H1 (cell line): ENCODE measurements at regions not wholly inside any gene's neighbourhood (a gene's known extent, or its start where the extent isn't known, plus 50 kb on each side); places are given as distances from the start of the nearest gene placed in this dataset.

Experiments used
- CTCF ChIA-PET: fragments of 300-600 bp; sonication (Branson Sonifier 250); formaldehyde crosslinking; loops from one replicate; lab custom pipeline; 2021; ENCODE audit not compliant: partially characterized antibody; lab: Charles Lee
- POLR2A ChIA-PET: fragments of 300-600 bp; sonication (Branson Sonifier 250); formaldehyde crosslinking; loops from one replicate; lab custom pipeline; 2021; ENCODE audit warnings: inconsistent platforms; ENCODE audit not compliant: partially characterized antibody; lab: Charles Lee
- DNase-seq, 2 experiments: peaks; one replicate each; pipeline versions ENCODE4 v3.0.0 to v3.0.0-alpha.2; 2010 to 2022; ENCODE audit warnings: low spot score in 2 of 2, low read depth in 1 of 2, mixed read lengths in 1 of 2
- FAIRE-seq: peaks from 2 replicates; lab custom pipeline; 2011; peaks lifted over from hg19 to GRCh38; lab: Jason Lieb, UNC
- H2AFZ ChIP-seq: 2 replicates; pipeline ENCODE4 v1.8.1; 2012; ENCODE audit warnings: low read length, inconsistent platforms
- H2AK5ac ChIP-seq: 2 replicates; pipeline ENCODE4 v1.6.1; 2013; ENCODE audit warnings: low read depth, low read length
- H2BK120ac ChIP-seq: replicated peaks from 2 replicates; pipeline ENCODE3; 2013; ENCODE audit warnings: low read depth, low read length, inconsistent platforms
- H2BK12ac ChIP-seq: 2 replicates; pipeline ENCODE4 v1.6.1; 2013; ENCODE audit warnings: low read depth, low read length
- H2BK15ac ChIP-seq: 2 replicates; pipeline ENCODE4 v1.6.1; 2013; ENCODE audit warnings: low read length
- H2BK20ac ChIP-seq: 2 replicates; pipeline ENCODE4 v1.6.1; 2013; ENCODE audit warnings: low read length
- H2BK5ac ChIP-seq: 2 replicates; pipeline ENCODE4 v1.6.1; 2013; ENCODE audit warnings: low read depth, low read length
- H3K14ac ChIP-seq: 2 replicates; pipeline ENCODE4 v1.6.1; 2013; ENCODE audit warnings: inconsistent platforms; ENCODE audit not compliant: insufficient read length
- H3K18ac ChIP-seq: 2 replicates; pipeline ENCODE4 v1.6.1; 2013; ENCODE audit warnings: low read length; ENCODE audit errors: extremely low read depth
- H3K23ac ChIP-seq: 2 replicates; pipeline ENCODE4 v1.6.1; 2013; ENCODE audit warnings: inconsistent platforms; ENCODE audit not compliant: insufficient read length
- H3K23me2 ChIP-seq: 2 replicates; pipeline ENCODE4 v1.6.1; 2013; ENCODE audit warnings: low read depth, low read length
- H3K27ac ChIP-seq: 2 replicates; pipeline ENCODE4 v1.6.1; 2011; ENCODE audit warnings: low read depth, low read length, inconsistent platforms
- H3K27me3 ChIP-seq, 4 experiments: replicated peaks in 1 of 4; 1 replicate in 1 of 4; 2 replicates in 3 of 4; pipeline versions ENCODE4 v1.6.1 to v1.8.1; 2011 to 2013; ENCODE audit warnings: low read length in 3 of 4, mild to moderate bottlenecking in 3 of 4, inconsistent platforms in 2 of 4, mixed read lengths in 2 of 4, moderate library complexity in 1 of 4; ENCODE audit not compliant: control insufficient read depth in 3 of 4, insufficient read depth in 3 of 4; ENCODE audit errors: extremely low read depth in 1 of 4
- H3K36me3 ChIP-seq, 4 experiments: 2 replicates each; pipeline versions ENCODE4 v1.6.1 to v1.8.1; 2011 to 2013; ENCODE audit warnings: mild to moderate bottlenecking in 4 of 4, low read length in 3 of 4, moderate library complexity in 2 of 4, control low read depth in 1 of 4, inconsistent platforms in 1 of 4; ENCODE audit not compliant: insufficient read depth in 4 of 4, control insufficient read depth in 2 of 4
- H3K4ac ChIP-seq: replicated peaks from 2 replicates; pipeline ENCODE3; 2013; ENCODE audit warnings: low read length, low read depth, mixed read lengths, inconsistent platforms; ENCODE audit not compliant: insufficient read length
- H3K4me1 ChIP-seq, 4 experiments: replicated peaks in 1 of 4; 1 replicate in 1 of 4; 2 replicates in 3 of 4; pipeline versions ENCODE4 v1.6.1 to v1.8.1; 2011 to 2013; ENCODE audit warnings: low read length in 3 of 4, inconsistent platforms in 2 of 4, mixed read lengths in 1 of 4; ENCODE audit not compliant: insufficient read depth in 4 of 4, control insufficient read depth in 3 of 4
- H3K4me2 ChIP-seq, 2 experiments: 2 replicates each; pipeline versions ENCODE4 v1.6.1 to v1.8.1; 2011 to 2013; ENCODE audit warnings: low read depth in 2 of 2, low read length in 2 of 2, control low read depth in 1 of 2, inconsistent platforms in 1 of 2, mild to moderate bottlenecking in 1 of 2; ENCODE audit not compliant: insufficient read depth in 1 of 2
- H3K4me3 ChIP-seq, 4 experiments: fragments of 200-600, 300-600 bp in 1 of 4; sonication (generic), shearing (Covaris generic), sonication (Bioruptor Twin) in 1 of 4; 2 replicates each; pipeline versions ENCODE4 v1.5.1 to v1.8.1; 2011 to 2016; ENCODE audit warnings: low read length in 4 of 4, low read depth in 3 of 4, control low read depth in 2 of 4, inconsistent platforms in 2 of 4, mild to moderate bottlenecking in 2 of 4, mixed read lengths in 1 of 4, moderate library complexity in 1 of 4; ENCODE audit not compliant: insufficient read depth in 2 of 4; ENCODE audit errors: extremely low read depth in 1 of 4
- H3K56ac ChIP-seq: replicated peaks from 2 replicates; pipeline ENCODE3; 2013; ENCODE audit warnings: low read depth, mild to moderate bottlenecking, mixed read lengths, low read length, inconsistent platforms; ENCODE audit not compliant: insufficient read length
- H3K79me1 ChIP-seq: 2 replicates; pipeline ENCODE4 v1.6.1; 2013; ENCODE audit warnings: low read depth, low read length, control low read depth
- H3K79me2 ChIP-seq, 2 experiments: 2 replicates each; pipeline versions ENCODE4 v1.6.1 to v1.8.1; 2012 to 2013; ENCODE audit warnings: low read length in 2 of 2, mild to moderate bottlenecking in 2 of 2, inconsistent platforms in 1 of 2; ENCODE audit not compliant: insufficient read depth in 2 of 2, control insufficient read depth in 1 of 2
- H3K9ac ChIP-seq, 4 experiments: replicated peaks in 1 of 4; 1 replicate in 1 of 4; 2 replicates in 3 of 4; pipeline versions ENCODE4 v1.6.1 to v1.8.1; 2011 to 2013; ENCODE audit warnings: low read depth in 3 of 4, low read length in 3 of 4, control low read depth in 2 of 4, mild to moderate bottlenecking in 2 of 4, moderate library complexity in 2 of 4, inconsistent platforms in 1 of 4; ENCODE audit errors: extremely low read depth in 1 of 4
- H3K9me3 ChIP-seq, 2 experiments: 2 replicates each; pipeline versions ENCODE4 v1.6.1 to v1.8.1; 2012 to 2013; ENCODE audit warnings: mild to moderate bottlenecking in 2 of 2, moderate library complexity in 2 of 2, control low read depth in 1 of 2, inconsistent platforms in 1 of 2, low read depth in 1 of 2, low read length in 1 of 2, mixed read lengths in 1 of 2; ENCODE audit not compliant: insufficient read depth in 2 of 2
- H4K20me1 ChIP-seq, 2 experiments: replicated peaks in 1 of 2; 2 replicates each; pipeline versions ENCODE3 to v1.8.1; 2011 to 2013; ENCODE audit warnings: inconsistent platforms in 2 of 2, low read length in 2 of 2, mild to moderate bottlenecking in 1 of 2; ENCODE audit not compliant: insufficient read depth in 2 of 2, control insufficient read depth in 1 of 2
- H4K5ac ChIP-seq: 2 replicates; pipeline ENCODE4 v1.6.1; 2013; ENCODE audit warnings: low read length, low read depth, mixed read lengths, inconsistent platforms; ENCODE audit not compliant: insufficient read length
- H4K8ac ChIP-seq: 2 replicates; pipeline ENCODE4 v1.8.0; 2013; ENCODE audit warnings: mild to moderate bottlenecking, moderate library complexity, low read length, inconsistent platforms; ENCODE audit not compliant: insufficient read depth; ENCODE audit errors: extremely low read depth
- H4K91ac ChIP-seq: replicated peaks from 2 replicates; pipeline ENCODE3; 2013; ENCODE audit warnings: low read length, mixed read lengths, inconsistent platforms; ENCODE audit not compliant: insufficient read length
- CEBPB ChIP-seq: IDR thresholded peaks from 2 replicates; pipeline ENCODE4 v1.6.1; 2012; ENCODE audit warnings: low read depth, low read length
- CHD2 ChIP-seq: IDR thresholded peaks from 2 replicates; pipeline ENCODE4 v1.6.1; 2012; ENCODE audit warnings: low read length, improper control_type of control experiment
- CTBP2 ChIP-seq: IDR thresholded peaks from 2 replicates; pipeline ENCODE4 v1.7.0; 2011; ENCODE audit warnings: borderline replicate concordance, mild to moderate bottlenecking, moderate library complexity, mixed read lengths, low read length; ENCODE audit not compliant: insufficient read depth, insufficient read length
- GABPA ChIP-seq: IDR thresholded peaks from 2 replicates; pipeline ENCODE4 v1.6.1; 2011; ENCODE audit warnings: mild to moderate bottlenecking, low read length, moderate library complexity, borderline replicate concordance; ENCODE audit not compliant: insufficient read depth
- KDM5A ChIP-seq: fragments of 200-600 bp; IDR thresholded peaks from 2 replicates; pipeline ENCODE4 v1.7.1; 2012; ENCODE audit warnings: mild to moderate bottlenecking, low read length, inconsistent platforms, mixed read lengths
- MAFK ChIP-seq: IDR thresholded peaks from 2 replicates; pipeline ENCODE4 v1.6.1; 2012; ENCODE audit warnings: low read depth, mild to moderate bottlenecking, improper control_type of control experiment, low read length
- POLR2A ChIP-seq, 2 experiments: IDR thresholded peaks; 1 replicate in 1 of 2; 2 replicates in 1 of 2; pipeline ENCODE4 v1.6.1; 2011; ENCODE audit warnings: low read depth in 2 of 2, low read length in 2 of 2, mild to moderate bottlenecking in 2 of 2; ENCODE audit errors: control extremely low read depth in 1 of 2
- RAD21 ChIP-seq, 2 experiments: IDR thresholded peaks in 1 of 2; conservative IDR thresholded peaks in 1 of 2; 2 replicates each; pipeline ENCODE4 v1.6.1; 2011; ENCODE audit warnings: low read depth in 2 of 2, low read length in 2 of 2, improper control_type of control experiment in 1 of 2, inconsistent platforms in 1 of 2, mild to moderate bottlenecking in 1 of 2, moderate library complexity in 1 of 2
- RFX5 ChIP-seq: IDR thresholded peaks from 2 replicates; pipeline ENCODE4 v1.6.1; 2011; ENCODE audit warnings: low read depth, low read length, improper control_type of control experiment, borderline replicate concordance
- RNF2 ChIP-seq: fragments of 200-900, 300-1000 bp; sonication (generic); IDR thresholded peaks from 2 replicates; pipeline ENCODE4 v1.7.1; 2016; ENCODE audit warnings: borderline replicate concordance, low read depth, mild to moderate bottlenecking, antibody characterized with exemption, low read length; ENCODE audit not compliant: poor library complexity, severe bottlenecking; ENCODE audit errors: missing control alignments
- SIN3A ChIP-seq, 2 experiments: IDR thresholded peaks in 1 of 2; conservative IDR thresholded peaks in 1 of 2; 2 replicates each; pipeline ENCODE4 v1.6.1; 2011 to 2012; ENCODE audit warnings: low read length in 2 of 2, improper control_type of control experiment in 1 of 2, low read depth in 1 of 2, mild to moderate bottlenecking in 1 of 2
- SUZ12 ChIP-seq: fragments of 200-600 bp; sonication (generic); IDR thresholded peaks from 2 replicates; pipeline ENCODE4 v1.6.1; 2012; ENCODE audit warnings: mild to moderate bottlenecking, inconsistent platforms, low read length, moderate library complexity, mixed read lengths
- WGBS, 2 experiments: shearing (Covaris generic) in 1 of 2; methylation state at CpG; one replicate each; pipeline versions ENCODE4 v1.1.6 to v1.1.7; 2013 to 2015; ENCODE audit warnings: low lambda C conversion rate in 2 of 2, mixed read lengths in 2 of 2, inconsistent platforms in 1 of 2, low coverage in 1 of 2, missing lambda C conversion rate in 1 of 2; ENCODE audit not compliant: insufficient replicate concordance in 2 of 2, insufficient coverage in 1 of 2, insufficient read length in 1 of 2; ENCODE audit errors: extremely low coverage in 1 of 2, missing lambda C conversion rate in 1 of 2; 5-methylcytosine and 5-hydroxymethylcytosine counted together
- TF ChIP-seq, protein P1 (sequence below): IDR thresholded peaks from 2 replicates; pipeline ENCODE4 v1.6.1; 2012; ENCODE audit warnings: inconsistent platforms

- Histone ChIP-seq H3K27me3 (no peaks in the 10 kb centered on the region), H3K9ac (no peak overlapping the region), H4K5ac (no peak overlapping the region), H3K4me3 (no peak overlapping the region), H3K36me3 (no peaks in the 10 kb centered on the region), H2AFZ (no peak overlapping the region), H3K4me2 (no peak overlapping the region), H2BK15ac (no peak overlapping the region), H3K4me1 (no peaks in the 10 kb centered on the region), H3K23ac (no peak overlapping the region), H2BK20ac (no peak overlapping the region), H3K79me2 (no peaks in the 10 kb centered on the region), H2AK5ac (no peak overlapping the region), H3K23me2 (no peaks in the 10 kb centered on the region), H4K91ac (no peak overlapping the region), H3K56ac (no peak overlapping the region), H3K18ac (no peak overlapping the region), H3K27ac (no peak overlapping the region), H2BK120ac (no peak overlapping the region), H4K8ac (no peak overlapping the region), H2BK5ac (no peak overlapping the region), H3K14ac (no peak overlapping the region), H4K20me1 (no peaks in the 10 kb centered on the region), H2BK12ac (no peak overlapping the region), H3K4ac (no peak overlapping the region), H3K9me3 (no peaks in the 10 kb centered on the region), H3K79me1 (no peaks in the 10 kb centered on the region)
- FAIRE-seq (no peak), DNase-seq (no peak)
- POLR2A ChIA-PET: interaction anchor here (0.7 kb wide), 1 partner anchor 200 kb away, joined by 3 read pairs; no protein-coding TSS in a partner anchor
- TF ChIP-seq POLR2A (IDR thresholded peaks at IDR 0.05; ENCODE audit: control extremely low read depth in 1 of 2, low read depth in 2 of 2, low read length in 2 of 2): no peak
- TF ChIP-seq RAD21 (IDR thresholded peaks at IDR 0.05 in 1 of 2, conservative IDR thresholded peaks at IDR 0.05 in 1 of 2; ENCODE audit: low read depth in 2 of 2, low read length in 2 of 2): no peak
- TF ChIP-seq, protein P1, sequence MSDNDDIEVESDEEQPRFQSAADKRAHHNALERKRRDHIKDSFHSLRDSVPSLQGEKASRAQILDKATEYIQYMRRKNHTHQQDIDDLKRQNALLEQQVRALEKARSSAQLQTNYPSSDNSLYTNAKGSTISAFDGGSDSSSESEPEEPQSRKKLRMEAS: no peak
- no peak for TF ChIP-seq CTBP2
- TF ChIP-seq KDM5A: no peak
- no peak for TF ChIP-seq MAFK
- no peak for TF ChIP-seq CEBPB
- TF ChIP-seq RNF2: no peak
- TF ChIP-seq RFX5: no peak
- TF ChIP-seq GABPA: no peak
- no peak for TF ChIP-seq SUZ12
- no peak for TF ChIP-seq SIN3A (conservative IDR thresholded peaks at IDR 0.05 in 1 of 2, IDR thresholded peaks at IDR 0.05 in 1 of 2; ENCODE audit: low read depth in 1 of 2, low read length in 2 of 2)
- TF ChIP-seq CHD2: no peak
- WGBS, 2 experiments: 85% methylated on average over 2 of the region's 2 CpGs; no CpG with 5 or more reads in 1 of the 2 experiments
- CTCF ChIA-PET: interaction anchor here (0.7 to 2.6 kb wide), 16 partner anchors 9 to 279 kb away, joined by 3 to 11 read pairs (median 4); no protein-coding TSS in a partner anchor
Measured at GRCh38 chrX:115363372-115363771, 73.9 kb downstream of the LUZP4 start.
